PC-3 (cell line): ENCODE measurements at regions not wholly inside any gene's neighbourhood (a gene's known extent, or its start where the extent isn't known, plus 50 kb on each side); places are given as distances from the start of the nearest gene placed in this dataset.

Experiments
- CTCF ChIP-seq: fragments of 300-600 bp; sonication (generic); conservative IDR thresholded peaks from 2 replicates; pipeline ENCODE4 v1.5.1; 2017; ENCODE audit warnings: antibody characterized with exemption, low read depth, mild to moderate bottlenecking, low read length
- EZH2 ChIP-seq: fragments of 300-600 bp; sonication (generic); IDR thresholded peaks from one replicate; pipeline ENCODE4 v1.6.1; 2017; ENCODE audit warnings: antibody characterized with exemption, mild to moderate bottlenecking, low read length; ENCODE audit not compliant: unreplicated experiment
- EZH2phosphoT487 ChIP-seq: fragments of 300-600 bp; sonication (generic); IDR thresholded peaks from 2 replicates; pipeline ENCODE4 v1.6.1; 2018; ENCODE audit warnings: mild to moderate bottlenecking, antibody characterized with exemption, low read length, borderline replicate concordance

- TF ChIP-seq EZH2 = no peak
- no peak for TF ChIP-seq CTCF
- no peak for TF ChIP-seq EZH2phosphoT487
Measured at GRCh38 chr14:80047761-80048160, 163.5 kb downstream of the DIO2 start.
